Gastrocnemius medialis (tissue), 4 donors: ENCODE measurements at regions not wholly inside any gene's neighbourhood (a gene's known extent, or its start where the extent isn't known, plus 50 kb on each side); places are given as distances from the start of the nearest gene placed in this dataset.
"Not testable (repeated sequence)": the region's sequence is repeated elsewhere in the genome, so short reads cannot be mapped to it uniquely, and the experiment has no call there.

ENCODE experiments used
- CTCF ChIP-seq, 5 experiments: fragments of 450-650 bp in 3 of 5; fragments of 200-600 bp in 2 of 5; sonication (generic) in 2 of 5; IDR thresholded peaks in 4 of 5; conservative IDR thresholded peaks in 1 of 5; 1 replicate in 4 of 5; 2 replicates in 1 of 5; pipeline ENCODE4 v1.5.1; 2016 to 2019; ENCODE audit warnings: antibody characterized with exemption in 5 of 5, mild to moderate bottlenecking in 3 of 5, moderate library complexity in 3 of 5
- POLR2A ChIP-seq, 2 donors: fragments of 450-650 bp; IDR thresholded peaks; one replicate each; pipeline ENCODE4 v1.6.1; 2017; ENCODE audit warnings: antibody characterized with exemption in 2 of 2, mild to moderate bottlenecking in 2 of 2, moderate library complexity in 2 of 2

DNA sequence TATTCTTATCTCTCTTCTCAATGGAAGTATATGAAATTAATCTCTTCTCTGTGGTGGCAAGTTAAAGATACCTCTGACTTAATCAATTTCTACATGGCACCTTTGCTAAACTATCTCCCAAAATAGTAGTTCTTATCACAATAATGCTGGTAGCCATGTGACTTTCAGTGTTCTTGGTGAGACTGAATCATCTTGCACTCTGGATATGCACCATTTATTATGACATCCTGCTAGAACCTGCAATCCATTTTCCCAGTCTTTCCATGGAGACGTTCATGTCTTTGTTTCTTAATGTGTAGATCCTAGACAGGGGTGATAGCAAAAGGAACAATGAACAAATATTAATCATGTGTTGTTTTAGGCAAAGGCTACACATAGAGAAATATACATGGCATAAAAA is 125.4 kb downstream of the OR4F15 start:
- TF ChIP-seq CTCF (IDR thresholded peaks at IDR 0.05 in 4 of 5, conservative IDR thresholded peaks at IDR 0.05 in 1 of 5); POLR2A (IDR thresholded peaks at IDR 0.05): not testable (repeated sequence)
